HG03378 (cell line): ENCODE measurements at regions not wholly inside any gene's neighbourhood (a gene's known extent, or its start where the extent isn't known, plus 50 kb on each side); places are given as distances from the start of the nearest gene placed in this dataset.
"Not testable (repeated sequence)": the region's sequence is repeated elsewhere in the genome, so short reads cannot be mapped to it uniquely, and the experiment has no call there.

Experiments used
- ATAC-seq: cut with Tn5 transposase; IDR thresholded peaks from one replicate; pipeline ENCODE4 v1.9.1; 2021; ENCODE audit warnings: mild to moderate bottlenecking, moderate library complexity; ENCODE audit not compliant: unreplicated experiment

DNA sequence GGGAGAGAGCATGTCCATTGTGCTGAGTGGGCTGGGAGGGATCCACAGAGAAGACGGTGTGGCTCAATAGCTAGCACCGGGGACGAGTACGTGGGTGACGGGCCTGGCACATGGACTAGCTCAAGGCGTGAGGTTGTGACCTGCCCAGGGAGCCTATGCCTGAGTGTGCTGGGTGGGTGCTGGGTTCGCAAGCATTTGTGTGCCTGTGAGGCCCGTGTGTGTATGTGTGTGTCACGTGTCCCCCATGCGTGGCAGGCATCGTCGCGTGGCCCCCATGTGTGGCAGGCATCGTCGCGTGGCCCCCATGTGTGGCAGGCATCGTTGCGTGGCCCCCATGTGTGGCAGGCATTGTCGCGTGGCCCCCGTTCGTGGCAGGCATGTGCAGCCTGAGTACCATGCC lies 109.2 kb downstream of the TMEM121 start:
- no peak for ATAC-seq

DNA sequence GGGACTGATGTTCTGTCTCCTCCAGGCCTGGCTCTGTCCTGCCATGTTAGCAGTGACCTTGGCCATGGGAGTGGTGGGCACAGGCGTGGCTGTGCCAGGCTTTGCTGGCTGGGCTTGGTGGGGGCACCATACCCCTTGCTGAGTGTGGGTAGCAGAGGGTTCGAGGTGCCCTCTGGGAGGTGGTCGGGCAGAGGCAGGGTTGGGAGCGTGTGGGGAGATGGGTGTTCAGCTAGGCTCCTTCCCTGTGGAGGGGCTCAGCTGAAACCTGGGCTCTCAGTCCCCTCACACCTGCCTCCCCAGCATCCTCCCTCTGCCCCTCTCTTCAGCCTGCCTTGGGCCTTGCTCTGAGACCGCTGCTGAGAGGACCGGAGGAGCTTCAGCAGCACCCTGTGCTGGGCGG lies 109.6 kb downstream of the TMEM121 start:
- ATAC-seq, result not testable (repeated sequence)

DNA sequence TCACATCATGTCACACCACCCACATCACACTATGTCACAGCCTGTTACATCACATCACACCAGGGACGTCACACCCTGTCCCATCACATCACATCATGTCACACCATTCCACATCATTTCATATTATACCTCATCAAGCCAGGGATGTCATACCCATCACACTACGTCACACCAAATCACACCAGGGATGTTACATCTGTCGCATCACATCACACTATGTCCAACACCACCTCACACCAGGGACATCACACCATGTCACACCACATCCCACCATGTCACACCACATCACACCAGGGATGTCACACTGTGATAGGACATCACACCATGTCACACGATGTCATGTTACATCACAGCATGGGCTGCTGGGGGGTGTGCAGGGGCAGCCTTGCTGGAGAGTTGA lies 110.6 kb downstream of the TMEM121 start:
- ATAC-seq, result no peak

DNA sequence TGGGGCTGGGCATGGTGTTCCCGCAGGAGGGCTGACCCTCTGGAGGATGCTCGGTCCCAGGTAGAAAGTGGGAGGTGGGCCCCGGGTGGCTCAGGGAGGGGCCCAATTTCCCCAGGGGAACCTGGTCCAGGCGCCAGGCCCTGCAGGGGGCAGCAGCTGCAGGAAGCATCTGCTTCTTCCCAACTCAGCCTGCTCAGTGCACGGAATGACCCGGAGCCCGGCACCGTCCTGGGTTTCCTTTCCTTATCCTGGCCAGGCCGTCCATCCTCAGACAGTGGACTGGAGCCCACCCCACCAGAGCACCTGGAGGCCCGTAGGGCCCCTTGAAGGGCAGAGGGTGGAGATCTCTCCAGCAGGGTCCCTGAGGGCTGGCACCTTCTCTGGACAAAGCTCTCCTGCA lies 111.0 kb downstream of the TMEM121 start:
- not testable (repeated sequence) for ATAC-seq

DNA sequence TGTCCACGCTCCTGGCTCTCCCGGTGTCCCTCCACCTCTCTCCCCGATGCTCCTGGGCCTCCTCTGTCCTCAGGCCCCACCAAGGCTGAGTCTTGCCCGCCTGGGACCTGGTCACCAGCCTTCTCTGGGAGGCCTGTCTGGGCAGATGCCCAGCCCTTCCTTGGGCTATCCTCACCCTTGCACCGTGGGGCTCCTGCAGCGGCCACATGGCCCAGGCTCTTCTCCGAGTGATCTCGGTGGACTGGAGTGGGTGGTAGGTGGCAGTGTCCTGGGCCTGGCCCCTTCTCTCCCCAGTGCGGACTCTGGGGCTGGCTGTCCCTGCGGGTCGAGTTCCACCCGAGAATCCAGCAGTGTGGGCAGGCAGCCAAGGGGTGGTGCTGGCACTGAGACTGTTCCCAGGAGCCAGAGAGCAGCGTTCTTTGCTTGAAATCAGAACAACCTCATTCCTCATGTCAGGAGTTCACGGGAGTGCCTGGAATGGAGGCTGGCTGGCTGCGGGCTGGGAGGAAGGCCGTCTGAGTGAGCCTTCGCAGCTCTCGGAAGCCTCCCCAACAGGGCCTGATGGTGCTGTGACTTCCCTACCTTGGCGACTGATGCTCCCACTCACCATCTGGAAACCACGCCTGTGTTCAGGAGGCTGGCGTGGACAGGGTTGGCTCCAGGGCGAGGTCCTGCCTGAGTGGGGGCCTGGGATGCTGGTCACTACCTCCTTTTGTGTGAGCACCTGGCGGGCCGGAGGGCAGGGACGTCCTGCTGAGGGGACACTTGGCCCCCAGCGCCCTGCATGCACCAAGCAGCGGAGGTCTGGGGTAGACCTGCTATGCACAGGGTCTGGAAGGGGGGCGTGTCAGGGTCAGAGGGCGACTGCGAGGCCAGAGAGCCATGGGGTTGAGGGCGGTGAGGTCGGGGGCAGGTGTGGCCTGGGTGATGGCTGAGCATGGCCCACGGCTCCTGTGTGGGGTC lies 113.9 kb downstream of the TMEM121 start:
- ATAC-seq, result not testable (repeated sequence)

DNA sequence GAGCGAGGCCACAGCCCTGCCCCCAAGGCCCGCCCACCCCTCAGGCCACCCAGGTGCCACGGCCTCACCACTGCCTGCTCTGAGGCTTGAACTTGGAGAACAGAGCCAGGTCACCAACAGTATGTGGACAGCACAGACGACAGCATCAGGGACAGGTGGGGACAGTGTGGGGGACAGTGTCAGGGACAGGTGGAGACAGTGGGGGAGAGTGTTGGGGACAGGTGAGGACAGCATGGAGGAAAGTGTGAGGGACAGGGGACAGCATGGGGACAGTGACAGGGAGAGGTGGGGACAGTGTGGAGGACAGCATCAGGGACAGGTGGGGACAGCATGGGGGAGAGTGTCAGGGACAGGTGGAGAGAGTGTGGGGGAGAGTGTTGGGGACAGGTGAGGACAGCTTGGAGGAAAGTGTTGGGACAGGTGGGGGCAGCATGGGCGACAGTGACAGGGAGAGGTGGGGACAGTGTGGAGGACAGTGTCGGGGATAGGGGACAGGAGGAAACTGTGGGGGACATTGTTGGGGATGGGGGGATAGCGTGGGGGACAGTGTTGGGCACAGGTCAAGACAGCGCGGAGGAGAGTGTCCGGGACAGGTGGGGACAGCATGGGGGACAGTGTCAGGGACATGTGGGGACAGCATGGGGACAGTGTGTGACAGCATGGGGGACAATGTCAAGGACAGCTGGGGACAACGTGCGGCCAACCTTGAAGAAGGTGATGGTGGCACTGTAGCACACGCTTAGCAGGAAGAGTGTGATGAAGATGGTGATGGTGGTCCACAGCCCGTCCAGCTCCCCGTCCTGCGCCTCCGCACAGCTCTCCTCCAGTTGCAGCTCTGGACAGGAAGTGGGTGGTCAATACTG lies 114.9 kb downstream of the TMEM121 start:
- no peak for ATAC-seq

DNA sequence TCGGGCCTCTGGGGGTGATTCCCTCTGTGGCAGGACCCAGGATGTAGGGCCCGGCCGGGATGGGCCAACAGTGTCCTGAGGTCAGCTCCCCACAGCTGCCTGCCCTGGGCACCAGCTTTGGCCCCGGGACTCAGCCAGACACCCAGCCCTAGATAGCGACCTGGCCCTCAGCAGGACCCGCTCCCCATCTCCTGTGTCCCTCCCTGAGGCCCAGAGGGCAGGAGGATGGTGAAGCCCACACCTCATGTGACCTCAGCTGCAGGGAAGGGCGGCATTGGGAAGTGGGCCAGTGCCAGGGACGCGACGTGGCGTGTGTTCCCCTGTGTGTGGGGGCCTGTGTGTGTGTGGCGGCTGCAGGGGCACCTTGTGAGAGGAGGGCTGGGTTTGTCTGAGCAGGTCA lies 115.6 kb downstream of the TMEM121 start:
- not testable (repeated sequence) for ATAC-seq

DNA sequence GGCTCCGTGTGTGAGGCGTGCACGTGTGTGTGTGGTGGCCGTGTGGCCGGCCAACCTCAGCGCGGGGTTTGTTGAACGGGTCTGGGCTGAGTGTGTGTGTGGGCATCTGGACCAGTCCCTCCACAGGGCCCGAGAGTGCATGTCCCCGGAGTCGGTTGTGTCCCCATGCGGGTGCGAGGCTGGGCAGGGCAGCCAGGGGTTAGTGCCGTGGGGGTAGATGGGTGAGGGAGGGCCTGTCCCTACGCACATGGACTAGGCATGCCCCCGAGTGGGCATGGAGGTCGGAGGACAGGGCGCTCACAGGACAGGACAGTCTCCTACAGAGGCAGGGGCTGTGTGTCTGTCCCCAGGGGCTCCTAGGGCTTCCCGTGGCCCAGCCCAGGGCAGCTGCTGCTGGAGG lies 116.1 kb downstream of the TMEM121 start:
- not testable (repeated sequence) for ATAC-seq

DNA sequence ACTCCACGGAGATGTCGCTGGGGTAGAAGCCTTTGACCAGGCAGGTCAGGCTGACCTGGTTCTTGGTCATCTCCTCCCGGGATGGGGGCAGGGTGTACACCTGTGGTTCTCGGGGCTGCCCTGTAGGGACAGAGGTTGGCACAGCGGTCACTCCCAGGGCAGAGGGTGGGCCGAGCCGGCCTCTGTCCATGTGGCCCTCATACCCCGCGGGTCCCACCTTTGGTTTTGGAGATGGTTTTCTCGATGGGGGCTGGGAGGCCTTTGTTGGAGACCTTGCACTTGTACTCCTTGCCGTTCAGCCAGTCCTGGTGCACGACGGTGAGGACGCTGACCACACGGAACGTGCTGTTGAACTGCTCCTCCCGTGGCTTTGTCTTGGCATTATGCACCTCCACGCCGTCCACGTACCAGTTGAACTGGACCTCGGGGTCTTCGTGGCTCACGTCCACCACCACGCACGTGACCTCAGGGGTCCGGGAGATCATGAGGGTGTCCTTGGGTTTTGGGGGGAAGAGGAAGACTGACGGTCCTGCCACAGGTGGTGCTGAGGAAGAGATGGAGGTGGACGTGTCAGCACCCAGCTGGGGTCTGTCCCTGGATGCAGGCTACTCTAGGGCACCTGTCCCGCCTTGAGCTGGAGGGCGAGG lies 117.1 kb downstream of the TMEM121 start:
- not testable (repeated sequence) for ATAC-seq

DNA sequence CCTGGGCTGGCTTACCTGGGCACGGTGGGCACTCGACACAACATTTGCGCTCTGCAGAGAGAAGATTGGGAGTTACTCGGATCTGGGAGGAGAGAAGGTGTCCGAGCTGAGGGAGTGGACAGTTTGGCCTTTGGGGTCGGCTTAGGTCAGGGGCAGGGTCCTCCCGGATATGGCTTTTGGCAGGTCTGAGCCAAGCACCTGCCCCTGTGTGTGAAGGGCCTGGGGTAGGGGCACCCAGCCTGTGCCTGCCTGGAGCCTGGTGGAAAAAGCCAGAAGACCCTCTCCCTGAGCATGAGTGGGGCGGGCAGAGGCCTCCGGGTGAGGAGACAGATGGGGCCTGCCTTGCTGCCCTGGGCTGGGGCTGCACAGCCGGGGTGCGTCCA lies 117.7 kb downstream of the TMEM121 start:
- ATAC-seq, result not testable (repeated sequence)

DNA sequence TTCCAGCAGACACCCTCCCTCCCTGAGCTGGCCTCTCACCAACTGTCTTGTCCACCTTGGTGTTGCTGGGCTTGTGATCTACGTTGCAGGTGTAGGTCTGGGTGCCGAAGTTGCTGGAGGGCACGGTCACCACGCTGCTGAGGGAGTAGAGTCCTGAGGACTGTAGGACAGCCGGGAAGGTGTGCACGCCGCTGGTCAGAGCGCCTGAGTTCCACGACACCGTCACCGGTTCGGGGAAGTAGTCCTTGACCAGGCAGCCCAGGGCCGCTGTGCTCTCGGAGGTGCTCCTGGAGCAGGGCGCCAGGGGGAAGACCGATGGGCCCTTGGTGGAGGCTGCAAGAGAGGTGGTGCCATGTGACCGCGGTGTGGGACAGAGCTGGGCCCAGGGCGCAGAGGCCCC lies 118.1 kb downstream of the TMEM121 start:
- not testable (repeated sequence) for ATAC-seq

DNA sequence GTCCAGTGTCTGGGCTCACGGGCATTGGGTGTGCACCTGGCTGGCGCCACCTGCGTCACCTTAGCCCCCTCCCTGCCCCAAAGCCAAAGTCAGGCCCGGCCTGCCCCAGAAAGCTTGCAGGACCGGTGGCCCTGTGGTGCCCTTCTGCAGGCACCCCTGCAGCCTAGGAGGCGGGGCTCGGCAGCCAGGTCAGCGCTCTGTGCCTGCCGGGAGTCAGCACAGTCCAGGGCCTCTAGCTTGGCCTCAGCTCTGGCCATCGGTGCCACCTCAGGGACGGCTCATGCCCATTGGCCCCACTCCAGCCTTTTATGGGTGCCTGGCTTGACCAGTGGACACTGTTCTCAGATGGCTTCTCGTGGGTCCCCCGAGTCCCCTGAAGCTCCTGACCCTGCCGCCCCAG lies 118.5 kb downstream of the TMEM121 start:
- ATAC-seq, result not testable (repeated sequence)

DNA sequence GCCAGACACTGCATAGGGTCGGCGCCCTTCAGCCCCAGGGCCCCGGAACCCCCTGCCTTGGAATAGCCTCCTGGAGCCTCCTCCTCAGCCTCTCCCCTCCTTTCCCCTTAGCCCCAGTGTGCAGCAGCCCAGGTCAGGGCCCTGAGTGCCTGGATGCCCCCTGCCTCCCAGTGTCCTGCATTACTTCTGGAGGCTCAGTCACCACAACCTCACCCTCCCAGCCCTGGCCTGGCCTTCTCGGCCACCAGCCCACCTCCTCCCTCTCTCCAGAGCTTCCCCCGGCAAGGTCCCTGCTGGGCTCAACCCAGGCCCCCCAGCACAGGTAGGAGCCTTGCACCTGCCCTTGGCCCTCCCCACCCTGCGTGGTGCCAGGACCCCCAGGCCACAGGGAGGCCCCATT lies 119.0 kb downstream of the TMEM121 start:
- ATAC-seq, result not testable (repeated sequence)

DNA sequence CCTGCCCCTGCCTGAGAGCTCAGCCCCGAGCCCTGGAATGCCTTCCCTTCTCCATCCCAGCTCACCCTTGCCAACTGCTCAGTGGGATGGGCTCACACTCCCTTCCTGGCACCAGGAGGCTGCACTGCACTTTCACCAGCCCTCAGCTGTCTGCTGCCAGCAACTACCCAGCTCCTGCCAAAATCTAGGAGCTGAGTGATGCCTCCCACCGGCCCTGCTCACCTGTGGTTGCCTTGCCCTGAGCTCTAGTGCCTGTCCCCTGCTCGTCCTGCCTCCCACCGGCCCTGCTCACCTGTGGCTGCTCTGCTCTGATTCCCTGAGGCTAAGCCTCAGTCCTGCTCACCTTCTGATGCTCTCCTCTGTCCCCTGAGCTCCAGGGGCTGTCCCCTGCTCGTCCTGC lies 119.8 kb downstream of the TMEM121 start:
- no peak for ATAC-seq

DNA sequence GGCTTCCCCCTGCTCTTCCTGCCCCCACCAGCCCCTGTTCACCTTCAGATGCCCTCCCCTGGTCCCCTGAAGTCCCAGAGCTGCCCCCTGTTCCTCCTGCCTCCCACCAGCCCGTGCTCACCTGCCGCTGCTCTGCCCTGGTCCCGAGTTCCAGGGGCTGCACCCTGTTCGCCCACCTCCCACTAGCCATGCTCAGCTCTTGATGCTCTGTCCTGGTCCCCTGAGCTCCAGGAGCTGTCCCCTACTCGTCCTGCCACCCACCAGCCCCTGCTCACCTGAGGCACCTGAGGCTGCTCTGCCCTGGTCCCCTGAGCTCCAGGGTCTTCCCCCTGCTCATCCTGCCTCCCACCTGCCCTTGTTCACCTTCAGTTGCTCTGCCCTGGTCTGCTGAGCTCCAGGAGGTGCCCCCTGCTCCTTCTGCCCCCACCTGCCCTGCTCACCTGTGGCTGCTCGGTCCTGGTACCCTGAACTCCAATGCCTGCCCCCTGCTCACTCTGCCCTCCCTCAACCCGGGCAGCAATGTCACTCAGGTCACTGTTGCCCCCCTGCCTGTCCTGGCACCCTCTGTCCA lies 120.4 kb downstream of the TMEM121 start:
- not testable (repeated sequence) for ATAC-seq

DNA sequence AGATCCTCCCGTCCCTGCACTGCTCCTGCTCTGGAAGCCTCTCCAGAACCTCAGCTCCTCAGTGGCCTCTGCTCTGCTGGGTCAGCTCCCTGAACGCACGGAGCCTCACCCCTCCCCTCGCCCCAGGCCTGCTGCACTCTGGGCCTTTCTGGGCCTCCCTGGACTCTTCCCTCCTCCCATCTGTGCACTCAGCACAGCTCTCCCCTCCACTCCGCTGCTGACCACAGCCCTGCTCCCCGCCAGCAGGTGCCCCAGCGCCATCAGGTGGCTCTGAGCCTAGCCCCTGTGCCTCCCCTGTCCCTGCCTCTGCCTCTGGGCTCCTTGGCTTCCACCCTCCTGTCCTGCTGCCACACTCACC lies 121.0 kb downstream of the TMEM121 start:
- not testable (repeated sequence) for ATAC-seq

DNA sequence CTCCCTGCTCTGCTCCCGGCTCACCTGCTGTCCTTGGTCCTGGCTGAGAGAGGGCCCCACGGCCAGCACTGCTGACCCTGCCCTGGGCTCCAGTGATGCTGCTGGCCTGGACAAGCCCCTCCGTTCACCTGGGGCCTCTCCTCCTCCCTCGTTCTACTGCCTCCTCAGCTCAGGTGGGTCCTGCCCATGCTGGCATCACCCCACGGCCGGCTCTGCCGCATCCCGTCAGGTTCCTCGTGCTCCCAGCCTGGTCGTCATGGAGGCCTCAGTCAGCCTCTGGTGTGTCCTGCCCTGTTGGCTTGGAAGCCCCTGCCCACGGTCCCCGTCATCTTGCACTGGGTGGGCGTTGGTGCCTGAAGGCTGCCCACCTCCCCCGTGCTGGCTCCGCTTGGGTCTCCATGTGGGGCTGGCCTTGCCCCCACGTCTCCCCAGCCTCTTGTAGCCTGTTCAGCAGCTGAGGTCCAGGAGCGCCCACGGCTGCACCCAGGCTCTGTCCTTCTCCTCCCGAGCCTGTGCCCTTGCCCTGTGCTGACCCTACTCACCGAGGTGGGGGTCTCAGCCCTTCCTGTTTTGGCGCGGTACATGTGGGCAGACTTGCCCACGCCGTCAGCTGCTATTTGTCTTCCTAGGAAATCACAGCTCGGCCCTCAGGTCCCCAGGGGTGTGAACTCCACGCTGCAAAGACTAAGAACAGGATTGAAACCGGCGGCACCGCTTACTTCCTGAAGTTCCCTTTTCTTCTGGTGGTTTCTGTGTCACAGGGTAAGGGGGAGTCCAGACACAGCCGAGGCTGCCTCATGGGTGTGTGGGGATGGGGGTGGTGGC lies 121.6 kb downstream of the TMEM121 start:
- no peak for ATAC-seq

DNA sequence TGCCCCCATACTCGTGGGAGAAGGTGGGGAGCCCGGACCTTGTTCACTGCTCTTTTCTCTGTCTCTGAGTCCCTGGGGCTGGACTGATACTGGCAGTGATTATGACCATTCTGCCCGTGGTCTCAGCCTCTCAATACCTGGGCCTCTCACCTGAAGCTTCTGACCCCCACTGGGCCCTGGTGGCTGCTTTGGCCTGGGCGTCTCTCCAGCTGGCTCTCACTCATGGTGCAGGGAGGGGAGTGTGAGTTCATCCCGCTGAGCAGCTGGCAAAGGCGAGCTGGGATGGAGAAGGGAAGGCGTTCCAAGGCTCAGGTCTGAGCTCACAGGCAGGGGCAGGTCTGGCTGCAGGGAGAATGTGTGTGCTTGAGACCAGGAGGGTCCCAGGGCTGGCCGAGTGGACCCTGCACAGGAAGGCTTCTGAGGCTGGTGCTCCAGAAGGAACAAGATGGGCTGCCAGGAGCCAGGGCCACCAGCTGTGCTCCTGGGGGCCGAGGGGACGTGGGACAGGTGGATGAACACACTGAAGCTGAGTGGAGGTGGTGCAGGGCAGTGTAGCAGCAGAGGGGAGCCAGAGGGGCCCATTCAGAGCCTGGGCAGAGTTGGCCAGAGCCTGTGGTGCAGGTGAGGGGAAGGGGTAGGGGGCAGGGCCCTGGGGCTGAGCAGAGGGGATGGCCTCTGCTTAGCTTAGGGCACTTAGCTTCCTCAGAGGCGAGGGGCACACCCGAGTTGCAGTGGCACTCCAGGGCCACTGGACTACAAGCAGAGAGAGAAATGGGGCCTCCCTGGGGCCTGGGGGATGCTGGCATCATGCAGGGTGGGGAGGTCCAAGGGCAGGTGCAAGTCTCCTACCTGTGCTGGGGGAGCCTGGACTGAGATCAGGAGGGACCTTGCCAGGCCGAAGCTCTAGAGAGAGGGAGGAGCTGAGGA lies 122.5 kb downstream of the TMEM121 start:
- not testable (repeated sequence) for ATAC-seq

DNA sequence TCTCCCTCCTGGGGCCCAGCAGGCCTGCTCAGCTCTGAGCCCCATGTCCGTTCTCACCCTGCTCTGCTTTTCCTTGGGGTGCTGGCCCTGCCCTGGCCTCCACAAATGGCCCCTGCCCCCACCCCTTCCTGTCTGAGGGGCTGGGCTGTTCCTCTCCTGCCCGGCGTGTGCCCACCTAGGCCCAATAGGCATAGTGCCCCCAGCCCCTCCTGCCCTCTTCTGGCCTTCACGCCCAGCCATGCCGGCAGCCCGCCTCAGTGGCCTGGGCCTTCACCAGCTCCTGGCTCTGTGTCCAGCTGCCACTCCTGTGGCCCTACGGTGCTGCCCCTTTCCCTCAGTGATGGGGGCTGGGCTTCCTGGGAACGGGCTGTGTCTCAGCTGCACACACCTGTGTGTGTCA lies 125.9 kb downstream of the TMEM121 start:
- not testable (repeated sequence) for ATAC-seq
